ENCODE measurements at regions not wholly inside any gene's neighbourhood (a gene's known extent, or its start where the extent isn't known, plus 50 kb on each side); places are given as distances from the start of the nearest gene placed in this dataset.

- no peak for TF ChIP-seq CTCF (IDR thresholded peaks at IDR 0.05; ENCODE audit: extremely low read depth, low read depth, low read length)
- Histone ChIP-seq H3K9me3 (ENCODE audit: low read depth, low read length) (no peaks in the 10 kb centered on the region), H2AFZ (ENCODE audit: low read length) (no peak overlapping the region)
Observed at GRCh38 chr1:48115835-48116234, 106.7 kb upstream of the SLC5A9 start.

GRCh38 chr1:48114596-48115382 lies 107.7 kb upstream of the SLC5A9 start:
- no peak for DNase-seq (ENCODE audit: insufficient read length, low spot score, missing footprints)

More at GRCh38 chr1:48115835-48116234, 106.7 kb upstream of the SLC5A9 start:
- no peaks in the 10 kb centered on the region for H3K79me2 ChIP-seq (ENCODE audit: insufficient read depth, low read length)
- no peaks in the 10 kb centered on the region for H3K4me1 ChIP-seq (ENCODE audit: insufficient read depth, low read length)
- no peaks in the 10 kb centered on the region for H4K20me1 ChIP-seq (ENCODE audit: insufficient read depth, low read length)
- H3K4me3 ChIP-seq (ENCODE audit: insufficient read depth, low read length): no peak overlapping the region
- no peak overlapping the region for H3K27ac ChIP-seq (ENCODE audit: low read depth, low read length)
- no peaks in the 10 kb centered on the region for H3K27me3 ChIP-seq (ENCODE audit: insufficient read depth, low read length)
- H3K4me2 ChIP-seq (ENCODE audit: insufficient read depth, low read length): no peak overlapping the region
- no peak for DNase-seq (ENCODE audit: insufficient read length, low spot score, missing footprints)
- no peaks in the 10 kb centered on the region for H3K36me3 ChIP-seq (ENCODE audit: insufficient read depth, low read length)

GRCh38 chr1:48109390-48110013 lies 112.3 kb upstream of the TRABD2B start:
- Histone ChIP-seq H3K27me3 (ENCODE audit: insufficient read depth, low read length) (no peaks in the 10 kb centered on the region), H3K4me3 (ENCODE audit: insufficient read depth, low read length) (no peak overlapping the region), H3K4me2 (ENCODE audit: insufficient read depth, low read length) (no peak overlapping the region), H3K4me1 (ENCODE audit: insufficient read depth, low read length) (no peaks in the 10 kb centered on the region), H3K36me3 (ENCODE audit: insufficient read depth, low read length) (no peaks in the 10 kb centered on the region), H4K20me1 (ENCODE audit: insufficient read depth, low read length) (no peaks in the 10 kb centered on the region), H3K9me3 (ENCODE audit: low read depth, low read length) (no peaks in the 10 kb centered on the region), H3K79me2 (ENCODE audit: insufficient read depth, low read length) (no peaks in the 10 kb centered on the region), H3K27ac (ENCODE audit: low read depth, low read length) (no peak overlapping the region), H2AFZ (ENCODE audit: low read length) (no peak overlapping the region)
- TF ChIP-seq CTCF (IDR thresholded peaks at IDR 0.05; ENCODE audit: extremely low read depth, low read depth, low read length): peak; percentile 88
- no peak for DNase-seq (ENCODE audit: insufficient read length, low spot score, missing footprints)

More at GRCh38 chr1:48114596-48115382, 107.7 kb upstream of the SLC5A9 start:
- Histone ChIP-seq H3K4me3 (ENCODE audit: insufficient read depth, low read length) (no peak overlapping the region), H3K4me2 (ENCODE audit: insufficient read depth, low read length) (no peak overlapping the region), H3K9me3 (ENCODE audit: low read depth, low read length) (no peaks in the 10 kb centered on the region), H3K27me3 (ENCODE audit: insufficient read depth, low read length) (no peaks in the 10 kb centered on the region), H2AFZ (ENCODE audit: low read length) (no peak overlapping the region), H3K27ac (ENCODE audit: low read depth, low read length) (no peak overlapping the region), H3K4me1 (ENCODE audit: insufficient read depth, low read length) (no peaks in the 10 kb centered on the region), H3K36me3 (ENCODE audit: insufficient read depth, low read length) (no peaks in the 10 kb centered on the region), H4K20me1 (ENCODE audit: insufficient read depth, low read length) (no peaks in the 10 kb centered on the region), H3K79me2 (ENCODE audit: insufficient read depth, low read length) (no peaks in the 10 kb centered on the region)
- no peak for TF ChIP-seq CTCF (IDR thresholded peaks at IDR 0.05; ENCODE audit: extremely low read depth, low read depth, low read length)

- Histone ChIP-seq H3K4me2 (ENCODE audit: insufficient read depth, low read length) (no peak overlapping the region), H3K4me1 (ENCODE audit: insufficient read depth, low read length) (no peaks in the 10 kb centered on the region), H3K4me3 (ENCODE audit: insufficient read depth, low read length) (no peak overlapping the region), H3K36me3 (ENCODE audit: insufficient read depth, low read length) (no peaks in the 10 kb centered on the region), H4K20me1 (ENCODE audit: insufficient read depth, low read length) (no peaks in the 10 kb centered on the region), H3K27me3 (ENCODE audit: insufficient read depth, low read length) (no peaks in the 10 kb centered on the region), H3K27ac (ENCODE audit: low read depth, low read length) (no peak overlapping the region), H2AFZ (ENCODE audit: low read length) (no peak overlapping the region), H3K9me3 (ENCODE audit: low read depth, low read length) (no peaks in the 10 kb centered on the region), H3K79me2 (ENCODE audit: insufficient read depth, low read length) (no peaks in the 10 kb centered on the region)
- DNase-seq (ENCODE audit: insufficient read length, low spot score, missing footprints): no peak
- TF ChIP-seq CTCF (IDR thresholded peaks at IDR 0.05; ENCODE audit: extremely low read depth, low read depth, low read length): no peak
Observed at GRCh38 chr1:48107516-48107915, 110.3 kb upstream of the TRABD2B start.

Data from osteoblast (primary cell).